ENCODE measurements at regions not wholly inside any gene's neighbourhood (a gene's known extent, or its start where the extent isn't known, plus 50 kb on each side); places are given as distances from the start of the nearest gene placed in this dataset.

DNA sequence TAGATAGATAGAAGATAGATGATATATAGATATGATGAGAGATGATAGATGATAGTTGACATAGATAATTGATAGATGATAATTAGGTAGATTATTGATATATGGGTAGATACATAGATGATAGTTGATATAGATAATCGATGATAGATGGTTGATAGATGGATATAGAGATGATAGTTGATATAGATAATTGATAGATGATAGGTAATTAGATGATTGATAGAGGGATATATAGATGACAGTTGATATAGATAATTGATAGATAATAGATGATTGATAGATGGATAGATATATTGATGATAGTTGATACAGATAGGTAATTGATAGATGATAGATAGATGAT is 72.3 kb downstream of the PRR15 start:
- no peak for TF ChIP-seq CTCF (IDR thresholded peaks at IDR 0.05)
- no peak for TF ChIP-seq POLR2A (IDR thresholded peaks at IDR 0.05)

Measured in testis (tissue), 2 donors.